ENCODE measurements at regions not wholly inside any gene's neighbourhood (a gene's known extent, or its start where the extent isn't known, plus 50 kb on each side); places are given as distances from the start of the nearest gene placed in this dataset.
"Not testable (repeated sequence)": the region's sequence is repeated elsewhere in the genome, so short reads cannot be mapped to it uniquely, and the experiment has no call there.

DNA sequence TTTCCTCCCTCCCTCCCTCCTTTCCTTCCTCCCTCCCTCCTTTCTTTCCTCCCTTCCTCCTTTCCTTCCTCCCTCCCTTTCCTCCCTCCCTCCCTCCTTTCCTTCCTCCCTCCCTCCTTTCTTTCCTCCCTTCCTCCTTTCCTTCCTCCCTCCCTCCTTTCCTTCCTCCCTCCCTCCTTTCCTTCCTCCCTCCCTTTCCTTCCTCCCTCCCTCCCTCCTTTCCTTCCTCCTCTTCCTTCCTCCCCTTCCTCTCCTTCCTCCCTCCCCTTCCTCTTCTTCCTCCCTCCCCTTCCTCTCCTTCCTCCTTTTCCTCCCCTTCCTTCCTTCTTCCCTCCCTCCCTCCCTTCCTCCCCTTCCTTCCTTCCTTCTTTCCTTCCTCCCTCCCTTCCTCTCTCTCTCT is 748.5 kb downstream of the EPHA4 start:
- not testable (repeated sequence) for DNase-seq

- no peak for DNase-seq
Measured at GRCh38 chr2:220833446-220833845, 738.7 kb downstream of the EPHA4 start.

DNA sequence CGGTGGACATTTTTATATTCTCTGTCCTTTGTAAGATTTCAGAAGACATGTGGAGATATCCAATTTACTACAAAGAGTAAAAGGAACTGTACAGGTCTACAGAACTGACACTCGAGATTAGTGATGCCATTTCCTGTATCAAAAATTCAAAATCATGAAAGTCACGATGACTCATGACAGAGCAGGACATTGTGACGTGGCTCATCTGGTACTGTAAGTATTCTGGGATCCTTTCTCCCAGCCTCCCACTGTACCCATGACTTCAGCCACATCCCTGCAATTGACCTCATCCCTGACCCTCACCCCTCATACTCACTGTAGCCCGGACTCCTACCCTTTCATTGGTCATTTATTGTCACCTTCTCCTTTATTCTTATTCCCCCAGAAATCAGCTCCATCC is 736.5 kb downstream of the EPHA4 start:
- DNase-seq = no peak

- no peak for DNase-seq
Measured at GRCh38 chr2:220837226-220837625, 734.9 kb downstream of the EPHA4 start.

DNA sequence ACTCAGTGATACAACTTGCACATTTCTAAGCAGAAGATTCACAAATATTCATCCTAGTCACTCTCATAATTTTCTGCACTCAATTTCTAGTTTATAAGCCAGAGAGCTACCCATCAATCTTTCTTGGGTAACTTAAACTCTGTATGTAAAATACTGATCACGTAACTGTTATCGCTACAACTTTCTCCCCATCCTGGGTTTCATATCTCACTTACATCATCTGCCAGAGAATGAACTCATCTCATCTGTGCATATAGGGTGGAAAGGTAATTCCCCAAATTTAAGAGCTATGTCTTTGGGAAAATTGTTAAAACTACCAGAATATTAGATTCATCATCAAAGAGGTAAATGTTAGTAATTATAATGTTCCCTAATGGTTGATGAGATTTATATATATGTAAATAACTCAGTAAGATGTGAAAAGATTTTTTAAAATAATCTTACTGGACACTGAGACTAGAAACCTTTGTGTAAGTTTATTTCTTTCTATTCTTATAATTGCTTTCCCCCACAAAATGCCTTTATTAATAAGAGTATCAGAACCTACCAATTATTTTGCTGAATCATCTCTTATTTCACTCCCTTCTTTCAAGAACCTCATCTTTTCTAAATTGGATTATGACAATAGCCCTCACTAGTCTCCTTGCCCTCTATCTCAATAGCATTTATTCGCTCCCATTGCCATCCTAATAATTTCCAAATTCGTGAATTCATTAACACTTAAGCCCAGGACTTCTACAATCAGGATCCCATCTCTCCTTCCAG is 729.0 kb downstream of the EPHA4 start:
- DNase-seq = no peak

DNA sequence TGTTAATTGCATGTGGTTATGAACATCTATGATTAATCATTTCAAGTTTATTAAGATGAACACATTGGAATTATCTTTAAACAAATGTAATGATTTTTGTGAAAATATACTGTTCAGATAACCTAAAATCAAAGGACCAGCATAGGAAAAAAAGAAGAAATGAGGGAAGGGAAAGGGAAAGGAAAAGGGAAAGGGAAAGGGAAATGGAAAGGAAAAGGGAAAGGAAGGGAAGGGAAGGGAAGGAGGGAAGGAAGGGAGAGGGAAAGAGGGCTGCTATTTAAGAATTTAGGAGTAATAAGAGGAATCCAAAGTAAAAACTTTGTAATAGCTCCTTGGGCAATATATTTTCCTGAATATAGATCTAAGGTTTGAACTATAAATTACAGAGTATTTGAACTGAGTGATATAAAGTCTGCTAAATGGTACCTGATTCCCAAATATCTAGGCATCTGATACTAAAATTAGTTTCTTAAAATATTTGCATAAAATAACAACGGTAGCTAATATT is 726.3 kb downstream of the EPHA4 start:
- no peak for DNase-seq

GRCh38 chr2:220847006-220847405 is 725.1 kb downstream of the EPHA4 start:
- DNase-seq = no peak

DNA sequence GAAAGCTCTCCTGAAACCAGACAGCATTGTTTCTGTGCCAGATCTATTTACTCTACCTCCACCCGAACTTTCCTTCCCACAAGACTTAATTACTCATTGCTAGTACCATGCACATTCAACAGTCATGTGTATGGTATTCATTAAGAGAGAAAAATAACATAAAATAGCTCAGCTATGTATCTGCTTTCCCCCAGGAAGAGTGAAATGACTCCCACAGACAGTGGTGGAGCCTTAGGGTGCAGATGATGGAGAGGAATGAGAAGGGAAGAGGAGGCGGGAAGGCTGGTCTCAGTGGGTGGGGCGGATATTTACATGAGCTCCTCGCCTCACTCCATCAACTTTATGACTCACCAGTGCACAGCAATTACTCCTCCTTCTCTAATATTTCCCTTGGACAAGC is 724.5 kb downstream of the EPHA4 start:
- no peak for DNase-seq

GRCh38 chr2:220849433-220849832 is 722.7 kb downstream of the EPHA4 start:
- DNase-seq = no peak

GRCh38 chr2:220850116-220850515 is 722.0 kb downstream of the EPHA4 start:
- no peak for DNase-seq

DNA sequence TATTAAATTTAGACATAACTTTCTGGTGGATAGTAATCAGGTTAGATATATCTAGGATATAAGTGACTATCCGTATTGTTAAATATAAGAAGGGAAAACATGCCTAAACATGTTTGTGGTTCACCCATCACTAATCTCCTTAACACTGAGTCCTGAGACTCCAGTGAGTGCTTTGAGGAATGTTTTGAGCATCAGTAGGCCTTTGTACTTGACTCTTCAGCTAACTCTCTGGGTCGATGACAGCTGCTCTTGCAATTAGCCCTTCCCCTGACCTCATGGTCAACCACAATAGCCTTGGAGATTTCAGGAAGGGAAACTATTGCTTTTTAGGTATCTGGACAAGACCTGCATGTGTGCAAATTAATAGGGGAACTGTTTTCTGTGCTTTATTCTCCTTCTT is 716.8 kb downstream of the EPHA4 start:
- no peak for DNase-seq

- no peak for DNase-seq
Measured at GRCh38 chr2:220856486-220856885, 715.6 kb downstream of the EPHA4 start.

- DNase-seq = no peak
Measured at GRCh38 chr2:220857368-220857767, 714.7 kb downstream of the EPHA4 start.

DNA sequence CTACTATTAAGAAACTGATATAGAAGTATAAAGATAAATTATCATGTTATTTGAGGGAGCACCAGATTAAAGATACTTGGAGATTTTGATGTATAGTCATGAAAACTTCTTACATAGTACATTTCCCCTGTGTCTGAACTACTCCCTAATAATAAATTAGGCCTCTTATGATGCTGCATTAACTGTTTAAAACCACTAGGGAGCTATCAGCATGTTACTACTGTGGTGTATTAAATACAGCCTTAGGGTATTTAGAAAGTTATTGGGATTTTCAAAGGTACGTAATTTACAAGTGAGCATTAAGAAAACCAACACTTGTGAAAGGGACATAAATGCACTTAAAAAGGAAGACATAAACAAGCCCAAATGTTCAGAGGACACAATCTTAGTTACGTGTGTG is 714.0 kb downstream of the EPHA4 start:
- DNase-seq = no peak

DNA sequence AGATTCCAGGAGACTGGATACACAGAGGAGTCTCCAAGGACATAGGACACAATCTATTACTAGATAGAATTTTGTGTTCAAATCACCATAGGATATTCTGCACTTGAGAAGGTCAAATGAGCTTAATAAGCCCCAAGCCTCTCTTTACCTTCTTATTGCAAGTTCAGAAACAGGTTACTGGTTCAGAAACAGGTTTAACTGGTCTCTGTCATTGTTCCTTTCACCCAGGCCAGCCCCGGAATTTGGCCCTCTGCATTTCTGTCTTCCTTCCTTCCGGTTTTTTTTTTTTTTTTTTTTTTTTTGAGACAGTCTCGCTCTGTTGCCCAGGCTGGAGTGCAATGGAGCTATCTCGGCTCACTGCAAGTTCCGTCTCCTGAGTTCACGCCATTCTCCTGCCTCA is 700.2 kb downstream of the EPHA4 start:
- no peak for DNase-seq

DNA sequence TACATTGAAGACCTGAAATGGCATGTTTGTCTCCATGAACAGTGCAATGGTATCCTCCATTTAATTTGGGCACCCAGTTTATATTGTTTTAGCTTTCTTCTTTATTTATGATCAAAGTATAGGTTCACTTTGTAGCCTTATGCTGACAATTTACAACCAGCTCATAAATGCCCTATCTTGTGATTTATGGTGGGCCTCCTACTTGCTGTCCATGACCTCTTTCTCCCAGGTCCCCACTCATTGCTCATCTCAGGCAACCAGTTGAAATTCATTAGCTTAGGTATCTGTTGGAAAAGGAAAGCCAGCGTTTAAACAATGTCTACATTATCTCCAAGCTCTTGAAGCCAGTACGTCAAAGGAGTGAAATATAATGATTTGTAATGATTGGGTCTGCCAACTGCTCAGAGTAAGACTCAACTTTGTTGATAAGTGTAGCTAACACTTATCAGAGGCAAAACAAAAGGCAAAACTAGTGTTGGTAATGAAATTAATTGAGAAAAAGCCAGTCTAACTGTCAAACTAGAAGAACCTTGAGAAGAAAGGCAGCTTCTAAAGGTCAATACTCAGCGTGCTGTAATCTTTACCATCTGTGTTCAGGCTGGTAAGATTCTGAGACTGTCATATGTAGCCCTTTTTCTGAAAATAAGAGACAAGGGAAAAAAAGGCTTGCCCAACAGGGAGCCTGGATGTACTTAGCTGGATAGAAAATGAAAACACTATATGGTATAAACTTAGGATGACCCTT is 695.9 kb downstream of the EPHA4 start:
- no peak for DNase-seq

GRCh38 chr2:220877491-220877890 is 694.6 kb downstream of the EPHA4 start:
- no peak for DNase-seq

DNA sequence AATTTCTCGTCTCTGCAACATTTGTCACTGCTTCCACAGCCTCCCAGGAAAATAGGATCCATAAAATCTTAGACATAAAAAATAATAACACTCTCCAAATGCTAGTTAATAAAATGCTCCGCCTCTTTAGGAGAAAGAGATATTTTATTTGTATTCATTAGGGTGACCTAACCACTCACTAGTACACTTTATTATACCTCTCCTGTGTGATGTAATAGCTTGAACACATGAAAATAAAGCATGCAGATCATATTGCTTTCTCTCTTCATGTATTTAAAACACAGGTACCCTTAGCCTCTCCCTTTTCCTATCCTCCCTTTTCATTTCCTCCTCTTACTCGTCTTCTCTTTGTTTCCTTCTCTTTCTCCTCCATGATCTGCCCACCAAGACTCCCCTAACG is 694.2 kb downstream of the EPHA4 start:
- no peak for DNase-seq

DNA sequence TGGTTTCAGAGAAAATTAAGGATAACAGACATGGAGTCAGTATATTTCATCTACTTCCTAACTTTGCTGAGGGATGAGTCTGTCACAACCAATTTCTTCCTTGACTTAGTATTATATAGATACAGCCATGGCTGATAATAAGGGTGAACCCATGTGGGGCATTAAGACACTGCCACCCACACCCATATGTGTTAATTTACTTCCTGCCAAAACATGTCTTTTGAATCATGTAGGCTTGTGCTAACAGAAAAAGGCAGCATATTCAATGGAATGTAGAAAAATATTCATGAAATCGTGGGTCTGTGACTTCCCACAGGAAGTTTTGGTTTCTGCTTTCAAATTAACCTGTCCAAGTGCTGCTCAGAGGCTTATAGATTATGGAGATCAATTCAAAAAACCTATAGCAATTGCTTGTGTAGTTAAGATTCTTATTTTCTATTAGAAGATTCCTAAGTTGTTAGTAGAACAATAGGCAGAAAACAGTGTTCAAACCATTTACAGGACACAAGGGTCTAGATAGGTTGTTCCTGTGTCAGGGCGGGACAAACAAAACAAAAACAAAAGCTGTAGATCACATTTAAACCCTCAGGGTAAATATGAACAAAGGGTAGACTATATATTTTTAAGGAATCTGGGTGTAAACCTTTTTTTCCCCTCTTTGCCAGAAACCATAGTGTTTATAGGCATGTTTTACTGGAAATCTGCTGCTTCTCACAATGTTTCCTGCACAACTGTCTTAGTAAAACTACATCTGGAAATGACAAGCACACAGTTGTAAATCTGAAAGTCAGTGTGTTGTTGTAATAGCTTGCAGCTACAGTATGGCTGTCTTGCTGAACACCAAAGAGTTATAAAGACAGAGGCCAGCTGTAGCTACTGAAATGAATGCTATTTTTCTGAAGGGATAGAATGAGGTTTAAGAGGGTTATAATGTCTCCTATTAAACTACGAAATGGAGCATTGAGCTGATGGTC is 691.2 kb downstream of the EPHA4 start:
- DNase-seq = no peak

GRCh38 chr2:220882507-220882906 is 689.6 kb downstream of the EPHA4 start:
- no peak for DNase-seq

DNA sequence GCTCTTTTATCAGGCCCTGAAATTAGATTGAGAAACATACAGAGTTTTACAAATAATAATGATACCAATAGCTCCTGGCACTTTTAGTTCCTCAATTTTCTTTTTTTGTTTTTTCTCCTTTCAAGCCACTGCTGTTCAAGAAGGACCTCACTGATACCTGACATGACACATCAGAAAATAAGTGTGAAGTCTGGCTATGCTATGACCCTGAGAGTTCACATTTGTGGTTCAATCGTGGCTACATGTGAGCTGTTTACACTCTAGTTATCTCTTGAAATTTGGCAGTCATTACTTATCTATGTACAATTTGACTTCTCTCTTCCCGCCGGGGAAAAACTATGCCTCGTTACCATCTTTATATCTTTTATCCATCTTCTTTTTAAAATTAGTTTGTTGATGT is 686.5 kb downstream of the EPHA4 start:
- DNase-seq = no peak

GRCh38 chr2:220887271-220887870 is 684.7 kb downstream of the EPHA4 start:
- DNase-seq = no peak

GRCh38 chr2:220887876-220888275 is 684.2 kb downstream of the EPHA4 start:
- DNase-seq = no peak
